ENCODE measurements at regions not wholly inside any gene's neighbourhood (a gene's known extent, or its start where the extent isn't known, plus 50 kb on each side); places are given as distances from the start of the nearest gene placed in this dataset.
"Not testable (repeated sequence)": the region's sequence is repeated elsewhere in the genome, so short reads cannot be mapped to it uniquely, and the experiment has no call there.

- H3K4me3 Mint-ChIP-seq (ENCODE audit: low read depth, unreplicated experiment); H3K4me1 Mint-ChIP-seq (ENCODE audit: low read depth, unreplicated experiment); intact Hi-C loops (cut with micrococcal nuclease; ENCODE audit: unreplicated experiment); CTCF ChIA-PET; H3K36me3 Mint-ChIP-seq (ENCODE audit: insufficient read depth, unreplicated experiment); H3K27me3 Mint-ChIP-seq (ENCODE audit: unreplicated experiment); H3K9me3 Mint-ChIP-seq (ENCODE audit: low read depth, unreplicated experiment); DNase-seq; BruUV-seq (replicated peaks); H3K27ac Mint-ChIP-seq (ENCODE audit: unreplicated experiment): not testable (repeated sequence)
Observed at GRCh38 chr2:111503844-111504570, 380.0 kb downstream of the ANAPC1 start.

GRCh38 chr2:111504571-111504942, 379.4 kb downstream of the ANAPC1 start:
- intact Hi-C loops (cut with micrococcal nuclease; ENCODE audit: unreplicated experiment); H3K4me1 Mint-ChIP-seq (ENCODE audit: low read depth, unreplicated experiment); H3K4me3 Mint-ChIP-seq (ENCODE audit: low read depth, unreplicated experiment); CTCF ChIA-PET; BruUV-seq (replicated peaks); H3K9me3 Mint-ChIP-seq (ENCODE audit: low read depth, unreplicated experiment); DNase-seq; H3K36me3 Mint-ChIP-seq (ENCODE audit: insufficient read depth, unreplicated experiment); H3K27ac Mint-ChIP-seq (ENCODE audit: unreplicated experiment); H3K27me3 Mint-ChIP-seq (ENCODE audit: unreplicated experiment): not testable (repeated sequence)

- intact Hi-C loops (cut with micrococcal nuclease; ENCODE audit: unreplicated experiment); H3K4me3 Mint-ChIP-seq (ENCODE audit: low read depth, unreplicated experiment); H3K27me3 Mint-ChIP-seq (ENCODE audit: unreplicated experiment); H3K9me3 Mint-ChIP-seq (ENCODE audit: low read depth, unreplicated experiment); CTCF ChIA-PET; DNase-seq; H3K4me1 Mint-ChIP-seq (ENCODE audit: low read depth, unreplicated experiment); BruUV-seq (replicated peaks); H3K36me3 Mint-ChIP-seq (ENCODE audit: insufficient read depth, unreplicated experiment); H3K27ac Mint-ChIP-seq (ENCODE audit: unreplicated experiment): not testable (repeated sequence)
Observed at GRCh38 chr2:111505267-111505666, 378.7 kb downstream of the ANAPC1 start.

GRCh38 chr2:111506936-111507335, 377.1 kb downstream of the ANAPC1 start:
- H3K27ac Mint-ChIP-seq (ENCODE audit: unreplicated experiment); CTCF ChIA-PET; H3K4me1 Mint-ChIP-seq (ENCODE audit: low read depth, unreplicated experiment); H3K36me3 Mint-ChIP-seq (ENCODE audit: insufficient read depth, unreplicated experiment); H3K4me3 Mint-ChIP-seq (ENCODE audit: low read depth, unreplicated experiment); intact Hi-C loops (cut with micrococcal nuclease; ENCODE audit: unreplicated experiment); H3K27me3 Mint-ChIP-seq (ENCODE audit: unreplicated experiment); DNase-seq; H3K9me3 Mint-ChIP-seq (ENCODE audit: low read depth, unreplicated experiment); BruUV-seq (replicated peaks): not testable (repeated sequence)

GRCh38 chr2:111509225-111509869, 374.6 kb downstream of the ANAPC1 start:
- DNase-seq; H3K9me3 Mint-ChIP-seq (ENCODE audit: low read depth, unreplicated experiment); BruUV-seq (replicated peaks); CTCF ChIA-PET; H3K36me3 Mint-ChIP-seq (ENCODE audit: insufficient read depth, unreplicated experiment); intact Hi-C loops (cut with micrococcal nuclease; ENCODE audit: unreplicated experiment); H3K4me3 Mint-ChIP-seq (ENCODE audit: low read depth, unreplicated experiment); H3K27me3 Mint-ChIP-seq (ENCODE audit: unreplicated experiment); H3K4me1 Mint-ChIP-seq (ENCODE audit: low read depth, unreplicated experiment); H3K27ac Mint-ChIP-seq (ENCODE audit: unreplicated experiment): not testable (repeated sequence)

GRCh38 chr2:111510384-111510783, 373.6 kb downstream of the ANAPC1 start:
- H3K27me3 Mint-ChIP-seq (ENCODE audit: unreplicated experiment); H3K36me3 Mint-ChIP-seq (ENCODE audit: insufficient read depth, unreplicated experiment); H3K9me3 Mint-ChIP-seq (ENCODE audit: low read depth, unreplicated experiment); BruUV-seq (replicated peaks); H3K4me1 Mint-ChIP-seq (ENCODE audit: low read depth, unreplicated experiment); intact Hi-C loops (cut with micrococcal nuclease; ENCODE audit: unreplicated experiment); H3K27ac Mint-ChIP-seq (ENCODE audit: unreplicated experiment); CTCF ChIA-PET; DNase-seq; H3K4me3 Mint-ChIP-seq (ENCODE audit: low read depth, unreplicated experiment): not testable (repeated sequence)

GRCh38 chr2:111511062-111511461, 372.9 kb downstream of the ANAPC1 start:
- H3K27me3 Mint-ChIP-seq (ENCODE audit: unreplicated experiment); H3K36me3 Mint-ChIP-seq (ENCODE audit: insufficient read depth, unreplicated experiment); intact Hi-C loops (cut with micrococcal nuclease; ENCODE audit: unreplicated experiment); H3K9me3 Mint-ChIP-seq (ENCODE audit: low read depth, unreplicated experiment); H3K27ac Mint-ChIP-seq (ENCODE audit: unreplicated experiment); H3K4me1 Mint-ChIP-seq (ENCODE audit: low read depth, unreplicated experiment); BruUV-seq (replicated peaks); H3K4me3 Mint-ChIP-seq (ENCODE audit: low read depth, unreplicated experiment); DNase-seq; CTCF ChIA-PET: not testable (repeated sequence)

- H3K4me1 Mint-ChIP-seq (ENCODE audit: low read depth, unreplicated experiment); CTCF ChIA-PET; H3K9me3 Mint-ChIP-seq (ENCODE audit: low read depth, unreplicated experiment); H3K36me3 Mint-ChIP-seq (ENCODE audit: insufficient read depth, unreplicated experiment); H3K27me3 Mint-ChIP-seq (ENCODE audit: unreplicated experiment); BruUV-seq (replicated peaks); H3K4me3 Mint-ChIP-seq (ENCODE audit: low read depth, unreplicated experiment); H3K27ac Mint-ChIP-seq (ENCODE audit: unreplicated experiment); DNase-seq; intact Hi-C loops (cut with micrococcal nuclease; ENCODE audit: unreplicated experiment): not testable (repeated sequence)
Observed at GRCh38 chr2:111512378-111512777, 371.6 kb downstream of the ANAPC1 start.

- intact Hi-C loops (cut with micrococcal nuclease; ENCODE audit: unreplicated experiment); CTCF ChIA-PET; H3K9me3 Mint-ChIP-seq (ENCODE audit: low read depth, unreplicated experiment); H3K27ac Mint-ChIP-seq (ENCODE audit: unreplicated experiment); H3K27me3 Mint-ChIP-seq (ENCODE audit: unreplicated experiment); DNase-seq; H3K4me3 Mint-ChIP-seq (ENCODE audit: low read depth, unreplicated experiment); H3K36me3 Mint-ChIP-seq (ENCODE audit: insufficient read depth, unreplicated experiment); H3K4me1 Mint-ChIP-seq (ENCODE audit: low read depth, unreplicated experiment); BruUV-seq (replicated peaks): not testable (repeated sequence)
Observed at GRCh38 chr2:111514138-111514537, 369.9 kb downstream of the ANAPC1 start.

- DNase-seq; intact Hi-C loops (cut with micrococcal nuclease; ENCODE audit: unreplicated experiment); H3K4me1 Mint-ChIP-seq (ENCODE audit: low read depth, unreplicated experiment); H3K27ac Mint-ChIP-seq (ENCODE audit: unreplicated experiment); CTCF ChIA-PET; H3K36me3 Mint-ChIP-seq (ENCODE audit: insufficient read depth, unreplicated experiment); H3K4me3 Mint-ChIP-seq (ENCODE audit: low read depth, unreplicated experiment); BruUV-seq (replicated peaks); H3K9me3 Mint-ChIP-seq (ENCODE audit: low read depth, unreplicated experiment): not testable (repeated sequence)
- H3K27me3 Mint-ChIP-seq (ENCODE audit: unreplicated experiment): peaks cover 15% of the 10 kb centered on the region
Observed at GRCh38 chr2:111517050-111517720, 366.8 kb downstream of the ANAPC1 start.
